NCI-H2227 (cell line): ENCODE measurements at regions not wholly inside any gene's neighbourhood (a gene's known extent, or its start where the extent isn't known, plus 50 kb on each side); places are given as distances from the start of the nearest gene placed in this dataset.
"Not testable (repeated sequence)": the region's sequence is repeated elsewhere in the genome, so short reads cannot be mapped to it uniquely, and the experiment has no call there.

Experiments used
- DNase-seq: peaks from one replicate; lab custom pipeline; 2025; ENCODE audit not compliant: unreplicated experiment; lab: John Stamatoyannopoulos, UW

GRCh38 chr5:118392491-118392890 is 595.9 kb downstream of the DTWD2 start:
- DNase-seq = no peak

GRCh38 chr5:118382931-118383330 is 605.4 kb downstream of the DTWD2 start:
- not testable (repeated sequence) for DNase-seq

- DNase-seq = no peak
Observed at GRCh38 chr5:118379470-118379869, 608.9 kb downstream of the DTWD2 start.

GRCh38 chr5:118378959-118379358 is 609.4 kb downstream of the DTWD2 start:
- DNase-seq = no peak

GRCh38 chr5:118377420-118377819 is 610.9 kb downstream of the DTWD2 start:
- no peak for DNase-seq

- DNase-seq = no peak
Observed at GRCh38 chr5:118371973-118372831, 616.1 kb downstream of the DTWD2 start.

GRCh38 chr5:118366429-118366828 is 621.9 kb downstream of the DTWD2 start:
- DNase-seq = no peak

GRCh38 chr5:118365718-118366117 is 622.6 kb downstream of the DTWD2 start:
- DNase-seq = no peak

- no peak for DNase-seq
Observed at GRCh38 chr5:118354797-118355196, 633.5 kb downstream of the DTWD2 start.

GRCh38 chr5:118353970-118354369 is 634.4 kb downstream of the DTWD2 start:
- no peak for DNase-seq

- DNase-seq = no peak
Observed at GRCh38 chr5:118336468-118336867, 651.9 kb downstream of the DTWD2 start.

- no peak for DNase-seq
Observed at GRCh38 chr5:118327389-118327788, 661.0 kb downstream of the DTWD2 start.

- DNase-seq = no peak
Observed at GRCh38 chr5:118326481-118327045, 661.8 kb downstream of the DTWD2 start.

GRCh38 chr5:118325931-118326330 is 662.4 kb downstream of the DTWD2 start:
- DNase-seq = no peak

GRCh38 chr5:118323723-118324122 is 664.6 kb downstream of the DTWD2 start:
- not testable (repeated sequence) for DNase-seq

GRCh38 chr5:118321081-118321480 is 667.3 kb downstream of the DTWD2 start:
- DNase-seq = no peak

GRCh38 chr5:118320121-118320520 is 668.2 kb downstream of the DTWD2 start:
- DNase-seq = no peak

- DNase-seq = no peak
Observed at GRCh38 chr5:118314931-118315330, 673.4 kb downstream of the DTWD2 start.

GRCh38 chr5:118311103-118311819 is 677.1 kb downstream of the DTWD2 start:
- no peak for DNase-seq

- DNase-seq = no peak
Observed at GRCh38 chr5:118310401-118310800, 677.9 kb downstream of the DTWD2 start.

- DNase-seq = no peak
Observed at GRCh38 chr5:118303296-118303695, 685.1 kb downstream of the DTWD2 start.

GRCh38 chr5:118302786-118303185 is 685.6 kb downstream of the DTWD2 start:
- DNase-seq = no peak
